IPS-18c (cell line): ENCODE measurements at regions not wholly inside any gene's neighbourhood (a gene's known extent, or its start where the extent isn't known, plus 50 kb on each side); places are given as distances from the start of the nearest gene placed in this dataset.
"Not testable (repeated sequence)": the region's sequence is repeated elsewhere in the genome, so short reads cannot be mapped to it uniquely, and the experiment has no call there.

Experiments used
- H3K4me3 ChIP-seq: 2 replicates; pipeline ENCODE4 v1.7.0; 2013; ENCODE audit warnings: low read depth, mild to moderate bottlenecking, low read length, moderate library complexity; ENCODE audit not compliant: insufficient read depth
- H3K9me3 ChIP-seq: one replicate; pipeline ENCODE4 v1.6.1; 2013; ENCODE audit warnings: mild to moderate bottlenecking, low read length, moderate library complexity; ENCODE audit not compliant: control insufficient read depth, insufficient read depth

GRCh38 chr22:49350441-49351121, 477.1 kb downstream of the BRD1 start:
- no peak overlapping the region for H3K4me3 ChIP-seq
- peaks cover 4% of the 10 kb centered on the region for H3K9me3 ChIP-seq

GRCh38 chr22:49349841-49350381, 477.8 kb downstream of the BRD1 start:
- no peaks in the 10 kb centered on the region for H3K9me3 ChIP-seq
- H3K4me3 ChIP-seq, result no peak overlapping the region

GRCh38 chr22:49349181-49349835, 478.4 kb downstream of the BRD1 start:
- H3K9me3 ChIP-seq, result no peaks in the 10 kb centered on the region
- H3K4me3 ChIP-seq, result no peak overlapping the region

GRCh38 chr22:49348631-49349030, 479.0 kb downstream of the BRD1 start:
- H3K9me3 ChIP-seq, result no peaks in the 10 kb centered on the region
- no peak overlapping the region for H3K4me3 ChIP-seq

GRCh38 chr22:49347376-49347775, 480.3 kb downstream of the BRD1 start:
- H3K9me3 ChIP-seq, result no peaks in the 10 kb centered on the region
- H3K4me3 ChIP-seq, result no peak overlapping the region

- Histone ChIP-seq H3K4me3 (no peak overlapping the region), H3K9me3 (no peaks in the 10 kb centered on the region)
Observed at GRCh38 chr22:49345896-49346295, 481.8 kb downstream of the BRD1 start.

GRCh38 chr22:49344656-49345055, 483.0 kb downstream of the BRD1 start:
- no peaks in the 10 kb centered on the region for H3K9me3 ChIP-seq
- H3K4me3 ChIP-seq, result no peak overlapping the region

GRCh38 chr22:49344161-49344560, 483.5 kb downstream of the BRD1 start:
- H3K4me3 ChIP-seq, result no peak overlapping the region
- H3K9me3 ChIP-seq, result no peaks in the 10 kb centered on the region

- Histone ChIP-seq H3K9me3 (no peaks in the 10 kb centered on the region), H3K4me3 (no peak overlapping the region)
Observed at GRCh38 chr22:49340406-49340805, 487.3 kb downstream of the BRD1 start.

GRCh38 chr22:49336483-49336882, 491.2 kb downstream of the BRD1 start:
- H3K9me3 ChIP-seq, H3K4me3 ChIP-seq: not testable (repeated sequence)

GRCh38 chr22:49334976-49335375, 492.7 kb downstream of the BRD1 start:
- H3K9me3 ChIP-seq, result no peaks in the 10 kb centered on the region
- no peak overlapping the region for H3K4me3 ChIP-seq

GRCh38 chr22:49334449-49334789, 493.3 kb downstream of the BRD1 start:
- no peak overlapping the region for H3K4me3 ChIP-seq
- H3K9me3 ChIP-seq, result no peaks in the 10 kb centered on the region

- no peak overlapping the region for H3K4me3 ChIP-seq
- no peaks in the 10 kb centered on the region for H3K9me3 ChIP-seq
Observed at GRCh38 chr22:49333206-49333605, 494.5 kb downstream of the BRD1 start.

GRCh38 chr22:49332691-49333090, 495.0 kb downstream of the BRD1 start:
- no peak overlapping the region for H3K4me3 ChIP-seq
- peaks cover 2% of the 10 kb centered on the region for H3K9me3 ChIP-seq

GRCh38 chr22:49331878-49332277, 495.8 kb downstream of the BRD1 start:
- H3K4me3 ChIP-seq, result no peak overlapping the region
- H3K9me3 ChIP-seq, result peaks cover 2% of the 10 kb centered on the region

- H3K9me3 ChIP-seq, result peaks cover 2% of the 10 kb centered on the region
Observed at GRCh38 chr22:49331223-49331815, 496.4 kb downstream of the BRD1 start.

GRCh38 chr22:49330421-49331222, 497.1 kb downstream of the BRD1 start:
- Histone ChIP-seq H3K9me3 (peaks cover 2% of the 10 kb centered on the region), H3K4me3 (no peak overlapping the region)

More at GRCh38 chr22:49331223-49331815, 496.4 kb downstream of the BRD1 start:
- no peak overlapping the region for H3K4me3 ChIP-seq
